CD14-positive monocyte (primary cell): ENCODE measurements at regions not wholly inside any gene's neighbourhood (a gene's known extent, or its start where the extent isn't known, plus 50 kb on each side); places are given as distances from the start of the nearest gene placed in this dataset.

Experiments used
- DNase-seq, 3 donors: peaks; one replicate each; pipeline ENCODE4 v3.0.0-alpha.2; 2011 to 2022
- H2AFZ ChIP-seq: 2 replicates; pipeline ENCODE4 v1.6.0; 2012; ENCODE audit warnings: mild to moderate bottlenecking, low read depth, low read length, inconsistent platforms; ENCODE audit not compliant: insufficient read depth, poor library complexity, severe bottlenecking
- H3K27ac ChIP-seq, 2 donors: 1 replicate in 1 of 2; 2 replicates in 1 of 2; pipeline ENCODE4 v1.5.1; 2012 to 2013; ENCODE audit warnings: low read length in 2 of 2, control low read depth in 1 of 2, inconsistent platforms in 1 of 2, low read depth in 1 of 2, mild to moderate bottlenecking in 1 of 2
- H3K27me3 ChIP-seq, 2 donors: one replicate each; pipeline versions ENCODE4 v1.6.0 to v1.6.1; 2011 to 2013; ENCODE audit warnings: low read length in 2 of 2; ENCODE audit not compliant: control insufficient read depth in 2 of 2, insufficient read depth in 2 of 2
- H3K36me3 ChIP-seq, 2 donors: replicated peaks in 1 of 2; 1 replicate in 1 of 2; 2 replicates in 1 of 2; pipeline versions ENCODE4 v1.5.1 to v1.6.1; 2012 to 2013; ENCODE audit warnings: low read length in 2 of 2, control low read depth in 1 of 2, inconsistent platforms in 1 of 2, mild to moderate bottlenecking in 1 of 2; ENCODE audit not compliant: insufficient read depth in 2 of 2, control insufficient read depth in 1 of 2
- H3K4me1 ChIP-seq, 2 donors: 1 replicate in 1 of 2; 2 replicates in 1 of 2; pipeline versions ENCODE4 v1.5.1 to v1.6.1; 2012 to 2013; ENCODE audit warnings: low read length in 2 of 2, control low read depth in 1 of 2, inconsistent platforms in 1 of 2, mild to moderate bottlenecking in 1 of 2, moderate library complexity in 1 of 2; ENCODE audit not compliant: insufficient read depth in 2 of 2, control insufficient read depth in 1 of 2
- H3K4me2 ChIP-seq: replicated peaks from 2 replicates; pipeline ENCODE3; 2012; ENCODE audit warnings: low read length, moderate library complexity, mild to moderate bottlenecking; ENCODE audit not compliant: poor library complexity, severe bottlenecking; ENCODE audit errors: extremely low read depth
- H3K4me3 ChIP-seq, 3 experiments: fragments of 200-600 bp in 1 of 3; sonication (generic) in 1 of 3; replicated peaks in 1 of 3; 1 replicate in 2 of 3; 2 replicates in 1 of 3; pipeline ENCODE4 v1.5.1; 2011 to 2013; ENCODE audit warnings: low read length in 3 of 3, mild to moderate bottlenecking in 3 of 3, control low read depth in 2 of 3, low read depth in 2 of 3, inconsistent platforms in 1 of 3, moderate library complexity in 1 of 3
- H3K79me2 ChIP-seq: 2 replicates; pipeline ENCODE4 v1.6.0; 2012; ENCODE audit warnings: mild to moderate bottlenecking, control low read depth, inconsistent platforms, low read length, moderate library complexity; ENCODE audit not compliant: insufficient read depth
- H3K9ac ChIP-seq: 2 replicates; pipeline ENCODE4 v1.6.0; 2017; ENCODE audit warnings: low read length, mild to moderate bottlenecking; ENCODE audit not compliant: insufficient read depth, poor library complexity, severe bottlenecking
- H3K9me3 ChIP-seq, 2 donors: replicated peaks in 1 of 2; 1 replicate in 1 of 2; 2 replicates in 1 of 2; pipeline versions ENCODE4 v1.5.1 to v1.6.1; 2012 to 2013; ENCODE audit warnings: low read length in 2 of 2, control low read depth in 1 of 2; ENCODE audit not compliant: control insufficient read depth in 1 of 2, insufficient read depth in 1 of 2
- H4K20me1 ChIP-seq: 2 replicates; pipeline ENCODE4 v1.6.0; 2012; ENCODE audit warnings: mild to moderate bottlenecking, low read length, control low read depth, moderate library complexity; ENCODE audit not compliant: insufficient read depth
- H3K27ac Mint-ChIP-seq, 7 donors: one replicate each; pipeline ENCODE4 v1.8.0; 2020; ENCODE audit warnings: mild to moderate bottlenecking in 7 of 7, mixed read lengths in 7 of 7, moderate library complexity in 6 of 7, inconsistent platforms in 2 of 7
- H3K27me3 Mint-ChIP-seq, 3 donors: one replicate each; pipeline ENCODE4 v1.8.0; 2021 to 2022; ENCODE audit warnings: low read depth in 3 of 3, mild to moderate bottlenecking in 3 of 3, mixed read lengths in 3 of 3, moderate library complexity in 3 of 3, inconsistent platforms in 1 of 3
- H3K36me3 Mint-ChIP-seq, 2 donors: one replicate each; pipeline ENCODE4 v1.8.0; 2020; ENCODE audit warnings: mixed read lengths in 2 of 2, inconsistent platforms in 1 of 2, mild to moderate bottlenecking in 1 of 2
- H3K4me1 Mint-ChIP-seq: one replicate; pipeline ENCODE4 v1.8.0; 2020; ENCODE audit warnings: mild to moderate bottlenecking, mixed read lengths
- H3K4me3 Mint-ChIP-seq, 2 donors: one replicate each; pipeline ENCODE4 v1.8.0; 2020; ENCODE audit warnings: mild to moderate bottlenecking in 2 of 2, mixed read lengths in 2 of 2, moderate library complexity in 1 of 2
- H3K9me3 Mint-ChIP-seq, 7 donors: one replicate each; pipeline ENCODE4 v1.8.0; 2020 to 2022; ENCODE audit warnings: mixed read lengths in 7 of 7, mild to moderate bottlenecking in 6 of 7, moderate library complexity in 6 of 7, inconsistent platforms in 2 of 7
- intact Hi-C, 2 donors: fragments of 100-400 bp; cut with micrococcal nuclease; formaldehyde crosslinking; loops; one replicate each; pipeline versions ENCODE4 v1.15.0 to v1.15.1; 2023
- TF ChIP-seq, protein P1 (sequence below): fragments of 200-600 bp; IDR thresholded peaks from one replicate; pipeline ENCODE4 v1.8.0; 2022; ENCODE audit warnings: antibody characterized with exemption, mild to moderate bottlenecking

DNA sequence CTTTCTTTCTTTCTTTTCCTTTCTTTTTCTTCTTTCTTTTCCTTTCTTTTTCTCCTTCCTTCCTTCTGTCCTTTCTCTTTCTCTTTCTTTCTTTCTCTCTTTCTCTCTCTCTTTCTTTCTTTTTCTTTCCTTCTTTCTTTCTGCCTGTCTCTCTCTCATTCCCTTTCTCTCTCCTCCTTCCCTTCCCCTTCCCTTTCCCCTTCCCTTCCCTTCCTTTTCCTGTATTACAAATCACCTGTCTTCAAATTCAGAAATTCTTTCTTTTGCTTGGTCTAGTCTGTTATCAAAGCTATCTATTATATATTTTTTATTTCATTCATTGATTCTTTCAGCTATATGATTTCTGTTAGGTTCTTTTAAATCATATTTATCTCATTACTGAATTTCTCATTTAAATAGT, 315.2 kb upstream of the NOX3 start:
- Mint-ChIP-seq H3K4me3 (no peak overlapping the region), H3K27me3 (peaks cover 0 to 1% (median 0%) of the 10 kb centered on the region in 3 donors), H3K4me1 (no peaks in the 10 kb centered on the region), H3K36me3 (no peaks in the 10 kb centered on the region), H3K27ac (no peak overlapping the region), H3K9me3 (peaks cover 2 to 22% (median 12%) of the 10 kb centered on the region in 7 donors)
- H3K4me1 ChIP-seq: no peaks in the 10 kb centered on the region
- TF ChIP-seq, protein P1, sequence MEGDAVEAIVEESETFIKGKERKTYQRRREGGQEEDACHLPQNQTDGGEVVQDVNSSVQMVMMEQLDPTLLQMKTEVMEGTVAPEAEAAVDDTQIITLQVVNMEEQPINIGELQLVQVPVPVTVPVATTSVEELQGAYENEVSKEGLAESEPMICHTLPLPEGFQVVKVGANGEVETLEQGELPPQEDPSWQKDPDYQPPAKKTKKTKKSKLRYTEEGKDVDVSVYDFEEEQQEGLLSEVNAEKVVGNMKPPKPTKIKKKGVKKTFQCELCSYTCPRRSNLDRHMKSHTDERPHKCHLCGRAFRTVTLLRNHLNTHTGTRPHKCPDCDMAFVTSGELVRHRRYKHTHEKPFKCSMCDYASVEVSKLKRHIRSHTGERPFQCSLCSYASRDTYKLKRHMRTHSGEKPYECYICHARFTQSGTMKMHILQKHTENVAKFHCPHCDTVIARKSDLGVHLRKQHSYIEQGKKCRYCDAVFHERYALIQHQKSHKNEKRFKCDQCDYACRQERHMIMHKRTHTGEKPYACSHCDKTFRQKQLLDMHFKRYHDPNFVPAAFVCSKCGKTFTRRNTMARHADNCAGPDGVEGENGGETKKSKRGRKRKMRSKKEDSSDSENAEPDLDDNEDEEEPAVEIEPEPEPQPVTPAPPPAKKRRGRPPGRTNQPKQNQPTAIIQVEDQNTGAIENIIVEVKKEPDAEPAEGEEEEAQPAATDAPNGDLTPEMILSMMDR: no peak
- intact Hi-C loops: no loop called here
- H3K4me3 ChIP-seq: no peak overlapping the region
- H3K9me3 ChIP-seq: peaks cover 0 to 7% of the 10 kb centered on the region in 2 donors
- H3K36me3 ChIP-seq: no peaks in the 10 kb centered on the region
- no peak overlapping the region for H3K9ac ChIP-seq
- H3K4me2 ChIP-seq: no peak overlapping the region
- H3K27ac ChIP-seq: no peak overlapping the region
- no peaks in the 10 kb centered on the region for H4K20me1 ChIP-seq
- DNase-seq: no peak
- no peaks in the 10 kb centered on the region for H3K27me3 ChIP-seq
- H2AFZ ChIP-seq: no peak overlapping the region
- no peaks in the 10 kb centered on the region for H3K79me2 ChIP-seq

GRCh38 chr6:155770313-155770712, 314.7 kb upstream of the NOX3 start:
- Histone ChIP-seq H3K27me3 (no peaks in the 10 kb centered on the region), H3K4me2 (no peak overlapping the region), H3K9me3 (peaks cover 0 to 7% of the 10 kb centered on the region in 2 donors), H3K4me3 (no peak overlapping the region), H3K4me1 (no peaks in the 10 kb centered on the region), H3K27ac (no peak overlapping the region), H4K20me1 (no peaks in the 10 kb centered on the region), H2AFZ (no peak overlapping the region), H3K36me3 (no peaks in the 10 kb centered on the region), H3K79me2 (no peaks in the 10 kb centered on the region), H3K9ac (no peak overlapping the region)
- intact Hi-C loops: no loop called here
- TF ChIP-seq, protein P1: no peak
- DNase-seq: no peak
- H3K27ac Mint-ChIP-seq: no peak overlapping the region
- H3K9me3 Mint-ChIP-seq: peaks cover 2 to 22% (median 12%) of the 10 kb centered on the region in 7 donors
- H3K4me3 Mint-ChIP-seq: no peak overlapping the region
- H3K36me3 Mint-ChIP-seq: no peaks in the 10 kb centered on the region
- H3K4me1 Mint-ChIP-seq: no peaks in the 10 kb centered on the region
- peaks cover 0 to 1% (median 0%) of the 10 kb centered on the region in 3 donors for H3K27me3 Mint-ChIP-seq
